H9 (cell line): ENCODE measurements at regions not wholly inside any gene's neighbourhood (a gene's known extent, or its start where the extent isn't known, plus 50 kb on each side); places are given as distances from the start of the nearest gene placed in this dataset.

ENCODE experiments used
- DNase-seq: peaks from one replicate; pipeline ENCODE4 v3.0.0-alpha.2; 2017
- H2AFZ ChIP-seq: one replicate; pipeline ENCODE4 v1.6.1; 2013; ENCODE audit warnings: mild to moderate bottlenecking, low read length, control low read depth, moderate library complexity
- H2AK5ac ChIP-seq: 2 replicates; pipeline ENCODE4 v1.6.1; 2013; ENCODE audit warnings: low read length, control low read depth, mixed read lengths; ENCODE audit not compliant: insufficient read length
- H2BK120ac ChIP-seq: one replicate; pipeline ENCODE4 v1.6.1; 2013; ENCODE audit warnings: low read depth, mild to moderate bottlenecking, low read length, control low read depth, inconsistent platforms; ENCODE audit not compliant: poor library complexity, severe bottlenecking
- H2BK12ac ChIP-seq: 2 replicates; pipeline ENCODE4 v1.6.1; 2013; ENCODE audit warnings: low read length, control low read depth, mixed read lengths, low read depth; ENCODE audit not compliant: insufficient read length
- H2BK15ac ChIP-seq: 2 replicates; pipeline ENCODE4 v1.6.1; 2013; ENCODE audit warnings: low read depth, low read length, control low read depth
- H2BK20ac ChIP-seq: one replicate; pipeline ENCODE4 v1.6.1; 2013; ENCODE audit warnings: low read depth, mild to moderate bottlenecking, low read length, control low read depth, inconsistent platforms; ENCODE audit not compliant: poor library complexity, severe bottlenecking
- H2BK5ac ChIP-seq: 2 replicates; pipeline ENCODE4 v1.6.1; 2013; ENCODE audit warnings: low read length, control low read depth, mixed read lengths; ENCODE audit not compliant: insufficient read length
- H3K14ac ChIP-seq: 2 replicates; pipeline ENCODE4 v1.6.1; 2013; ENCODE audit warnings: low read length, control low read depth; ENCODE audit not compliant: insufficient read depth
- H3K18ac ChIP-seq: 2 replicates; pipeline ENCODE4 v1.6.1; 2013; ENCODE audit warnings: low read depth, mild to moderate bottlenecking, mixed read lengths, low read length, control low read depth; ENCODE audit not compliant: insufficient read length
- H3K23ac ChIP-seq: 2 replicates; pipeline ENCODE4 v1.6.1; 2013; ENCODE audit warnings: low read length, control low read depth, mixed read lengths, low read depth; ENCODE audit not compliant: insufficient read length
- H3K23me2 ChIP-seq: 2 replicates; pipeline ENCODE4 v1.6.1; 2013; ENCODE audit warnings: low read depth, mild to moderate bottlenecking, mixed read lengths, low read length, control low read depth; ENCODE audit not compliant: insufficient read length, poor library complexity, severe bottlenecking
- H3K27ac ChIP-seq: 2 replicates; pipeline ENCODE4 v1.5.1; 2013; ENCODE audit warnings: low read length, control low read depth, mixed read lengths, low read depth; ENCODE audit not compliant: insufficient read length
- H3K27me3 ChIP-seq: 2 replicates; pipeline ENCODE4 v1.6.1; 2013; ENCODE audit warnings: low read length, control low read depth, inconsistent platforms; ENCODE audit not compliant: insufficient read depth
- H3K4ac ChIP-seq: 2 replicates; pipeline ENCODE4 v1.6.1; 2013; ENCODE audit warnings: low read depth, mild to moderate bottlenecking, control low read depth, inconsistent platforms, low read length, moderate library complexity
- H3K4me1 ChIP-seq: 2 replicates; pipeline ENCODE4 v1.6.1; 2013; ENCODE audit warnings: low read length, control low read depth, inconsistent platforms; ENCODE audit not compliant: insufficient read depth
- H3K4me2 ChIP-seq: 2 replicates; pipeline ENCODE4 v1.6.1; 2013; ENCODE audit warnings: low read length, control low read depth, mixed read lengths; ENCODE audit not compliant: insufficient read length, insufficient read depth
- H3K56ac ChIP-seq: 2 replicates; pipeline ENCODE4 v1.6.1; 2013; ENCODE audit warnings: low read depth, mild to moderate bottlenecking, mixed read lengths, low read length, control low read depth; ENCODE audit not compliant: insufficient read length
- H3K79me1 ChIP-seq: 2 replicates; pipeline ENCODE4 v1.6.1; 2013; ENCODE audit warnings: low read depth, mild to moderate bottlenecking, moderate library complexity, low read length, control low read depth, inconsistent platforms; ENCODE audit not compliant: insufficient read depth, poor library complexity, severe bottlenecking
- H3K79me2 ChIP-seq: 2 replicates; pipeline ENCODE4 v1.6.1; 2013; ENCODE audit warnings: low read length, control low read depth, inconsistent platforms; ENCODE audit not compliant: insufficient read depth
- H3K9ac ChIP-seq: 2 replicates; pipeline ENCODE4 v1.6.1; 2013; ENCODE audit warnings: low read length, control low read depth, mixed read lengths; ENCODE audit not compliant: insufficient read length; ENCODE audit errors: extremely low read depth
- H3K9me3 ChIP-seq: one replicate; pipeline ENCODE4 v1.6.1; 2013; ENCODE audit warnings: low read depth, low read length, inconsistent platforms; ENCODE audit not compliant: control insufficient read depth
- H3T11ph ChIP-seq: one replicate; pipeline ENCODE4 v1.6.1; 2013; ENCODE audit warnings: mild to moderate bottlenecking, low read length, control low read depth, inconsistent platforms
- H4K20me1 ChIP-seq: one replicate; pipeline ENCODE4 v1.6.1; 2013; ENCODE audit not compliant: control insufficient read depth, insufficient read length, insufficient read depth
- H4K5ac ChIP-seq: 2 replicates; pipeline ENCODE4 v1.6.1; 2013; ENCODE audit warnings: low read depth, mild to moderate bottlenecking, mixed read lengths, low read length, control low read depth; ENCODE audit not compliant: insufficient read length
- H4K8ac ChIP-seq: replicated peaks from 2 replicates; pipeline ENCODE4 v1.6.1; 2013; ENCODE audit warnings: low read length, control low read depth, mixed read lengths, low read depth; ENCODE audit not compliant: insufficient read length
- H4K91ac ChIP-seq: 2 replicates; pipeline ENCODE4 v1.6.1; 2013; ENCODE audit warnings: low read depth, mild to moderate bottlenecking, moderate library complexity, mixed read lengths, low read length, control low read depth; ENCODE audit not compliant: insufficient read length
- H3K27ac Mint-ChIP-seq, 3 experiments: 2 replicates in 2 of 3; 3 replicates in 1 of 3; pipeline ENCODE4 v1.8.0; 2020 to 2021; ENCODE audit warnings: mixed read lengths in 3 of 3, mild to moderate bottlenecking in 1 of 3, moderate library complexity in 1 of 3
- H3K27me3 Mint-ChIP-seq: 2 replicates; pipeline ENCODE4 v1.8.0; 2021; ENCODE audit warnings: low read depth, mild to moderate bottlenecking, moderate library complexity, mixed read lengths
- H3K36me3 Mint-ChIP-seq, 3 experiments: 2 replicates in 2 of 3; 3 replicates in 1 of 3; pipeline ENCODE4 v1.8.0; 2020 to 2021; ENCODE audit warnings: low read depth in 3 of 3, mixed read lengths in 3 of 3; ENCODE audit not compliant: insufficient read depth in 1 of 3
- H3K4me1 Mint-ChIP-seq, 2 experiments: 2 replicates each; pipeline ENCODE4 v1.8.0; 2020; ENCODE audit warnings: mixed read lengths in 2 of 2
- H3K4me3 Mint-ChIP-seq, 2 experiments: 2 replicates in 1 of 2; 3 replicates in 1 of 2; pipeline ENCODE4 v1.8.0; 2020 to 2021; ENCODE audit warnings: mild to moderate bottlenecking in 2 of 2, mixed read lengths in 2 of 2, moderate library complexity in 1 of 2
- H3K9me3 Mint-ChIP-seq, 2 experiments: 2 replicates in 1 of 2; 3 replicates in 1 of 2; pipeline ENCODE4 v1.8.0; 2020; ENCODE audit warnings: mild to moderate bottlenecking in 2 of 2, mixed read lengths in 2 of 2, moderate library complexity in 1 of 2
- TF ChIP-seq, protein P1 (sequence below): fragments of 200-600 bp; sonication (generic); conservative IDR thresholded peaks from 3 replicates; pipeline ENCODE4 v1.8.0; 2021; ENCODE audit warnings: antibody characterized with exemption, mild to moderate bottlenecking

DNA sequence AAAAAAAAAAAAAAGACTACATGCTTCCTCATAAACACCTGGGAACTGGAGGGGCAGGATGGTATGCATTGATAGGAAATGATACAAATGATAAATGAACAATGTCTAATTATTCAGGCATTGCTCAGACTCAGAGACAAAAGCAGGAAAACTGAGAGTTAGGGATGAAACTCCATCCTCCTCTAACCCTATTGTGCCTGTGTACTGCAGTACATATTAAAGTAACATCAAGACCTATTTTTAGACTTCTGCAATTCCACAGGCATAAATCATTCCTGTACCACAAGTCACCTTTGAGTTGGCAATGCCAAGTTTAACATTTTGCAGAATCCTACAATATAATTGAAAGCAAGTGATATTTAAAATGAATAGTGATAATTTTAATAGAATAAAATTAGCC lies 156.5 kb upstream of the USP15 start:
- Histone ChIP-seq H3K23me2 (no peaks in the 10 kb centered on the region), H3K4ac (no peak overlapping the region), H4K20me1 (no peaks in the 10 kb centered on the region), H2BK120ac (no peak overlapping the region), H2BK20ac (no peak overlapping the region), H3K9me3 (no peaks in the 10 kb centered on the region), H3K4me1 (no peaks in the 10 kb centered on the region), H4K5ac (no peak overlapping the region), H3K9ac (no peak overlapping the region), H3K4me2 (no peak overlapping the region), H2BK5ac (no peak overlapping the region), H3K79me2 (no peaks in the 10 kb centered on the region), H3K27me3 (no peaks in the 10 kb centered on the region), H3K18ac (no peak overlapping the region), H2BK15ac (no peak overlapping the region), H2AK5ac (no peak overlapping the region), H2BK12ac (no peak overlapping the region), H3T11ph (no peak overlapping the region), H4K91ac (no peak overlapping the region), H3K56ac (no peak overlapping the region), H4K8ac (no peak overlapping the region), H2AFZ (no peak overlapping the region), H3K79me1 (no peaks in the 10 kb centered on the region), H3K14ac (no peak overlapping the region), H3K27ac (no peak overlapping the region), H3K23ac (no peak overlapping the region)
- TF ChIP-seq, protein P1, sequence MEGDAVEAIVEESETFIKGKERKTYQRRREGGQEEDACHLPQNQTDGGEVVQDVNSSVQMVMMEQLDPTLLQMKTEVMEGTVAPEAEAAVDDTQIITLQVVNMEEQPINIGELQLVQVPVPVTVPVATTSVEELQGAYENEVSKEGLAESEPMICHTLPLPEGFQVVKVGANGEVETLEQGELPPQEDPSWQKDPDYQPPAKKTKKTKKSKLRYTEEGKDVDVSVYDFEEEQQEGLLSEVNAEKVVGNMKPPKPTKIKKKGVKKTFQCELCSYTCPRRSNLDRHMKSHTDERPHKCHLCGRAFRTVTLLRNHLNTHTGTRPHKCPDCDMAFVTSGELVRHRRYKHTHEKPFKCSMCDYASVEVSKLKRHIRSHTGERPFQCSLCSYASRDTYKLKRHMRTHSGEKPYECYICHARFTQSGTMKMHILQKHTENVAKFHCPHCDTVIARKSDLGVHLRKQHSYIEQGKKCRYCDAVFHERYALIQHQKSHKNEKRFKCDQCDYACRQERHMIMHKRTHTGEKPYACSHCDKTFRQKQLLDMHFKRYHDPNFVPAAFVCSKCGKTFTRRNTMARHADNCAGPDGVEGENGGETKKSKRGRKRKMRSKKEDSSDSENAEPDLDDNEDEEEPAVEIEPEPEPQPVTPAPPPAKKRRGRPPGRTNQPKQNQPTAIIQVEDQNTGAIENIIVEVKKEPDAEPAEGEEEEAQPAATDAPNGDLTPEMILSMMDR = no peak
- peaks cover 4% of the 10 kb centered on the region; the same call in 1 of the 2 replicates for H3K27me3 Mint-ChIP-seq
- DNase-seq = no peak
- no peak overlapping the region for H3K4me3 Mint-ChIP-seq
- H3K36me3 Mint-ChIP-seq = peaks cover 0 to under 1% (median 0%) of the 10 kb centered on the region in 3 experiments; a peak in 2 of 7 replicates
- H3K9me3 Mint-ChIP-seq = 0 out of 5 replicates have a peak, but pooled peaks cover 0 to 2% of the 10 kb centered on the region in 2 experiments
- peaks cover 37 to 51% of the 10 kb centered on the region in 2 experiments for H3K4me1 Mint-ChIP-seq
- H3K27ac Mint-ChIP-seq = no peak overlapping the region
